MCF 10A (cell line): ENCODE measurements at regions not wholly inside any gene's neighbourhood (a gene's known extent, or its start where the extent isn't known, plus 50 kb on each side); places are given as distances from the start of the nearest gene placed in this dataset.

Source experiments
- BruUV-seq: library from RNA; stranded (reverse); fragments of 400-500 nt; replicated peaks from 2 replicates; lab custom pipeline; 2021; lab: Mats Ljungman, UMichigan
- CTCF ChIA-PET: fragments of 300-600 bp; sonication (Branson Sonifier 250); formaldehyde crosslinking; extraction: SDS; loops from one replicate; lab custom pipeline; 2021; ENCODE audit warnings: antibody characterized with exemption, inconsistent platforms; lab: Yijun Ruan, JAX
- POLR2A ChIA-PET: fragments of 300-600, 350-650 bp; sonication (Branson Sonifier 250); formaldehyde crosslinking; extraction: SDS; loops from one replicate; lab custom pipeline; 2020; ENCODE audit warnings: antibody characterized with exemption, inconsistent platforms; lab: Yijun Ruan, JAX
- DNase-seq: peaks from one replicate; pipeline ENCODE4 v3.0.0-alpha.2; 2018; ENCODE audit not compliant: unreplicated experiment
- H3K27ac Mint-ChIP-seq: one replicate; pipeline ENCODE4 v1.8.0; 2022; ENCODE audit warnings: mild to moderate bottlenecking, low read depth, mixed read lengths; ENCODE audit not compliant: unreplicated experiment
- H3K27me3 Mint-ChIP-seq: one replicate; pipeline ENCODE4 v1.8.0; 2022; ENCODE audit warnings: mixed read lengths; ENCODE audit not compliant: insufficient read depth, unreplicated experiment
- H3K36me3 Mint-ChIP-seq: one replicate; pipeline ENCODE4 v1.8.0; 2022; ENCODE audit warnings: mild to moderate bottlenecking, moderate library complexity, mixed read lengths; ENCODE audit not compliant: insufficient read depth, unreplicated experiment
- H3K4me1 Mint-ChIP-seq: one replicate; pipeline ENCODE4 v1.8.0; 2022; ENCODE audit warnings: mixed read lengths; ENCODE audit not compliant: insufficient read depth, unreplicated experiment
- H3K4me3 Mint-ChIP-seq: one replicate; pipeline ENCODE4 v1.8.0; 2022; ENCODE audit warnings: mild to moderate bottlenecking, moderate library complexity, mixed read lengths; ENCODE audit not compliant: unreplicated experiment
- H3K9me3 Mint-ChIP-seq: one replicate; pipeline ENCODE4 v1.8.0; 2022; ENCODE audit warnings: mixed read lengths; ENCODE audit not compliant: unreplicated experiment
- CTCF ChIP-seq: fragments of 200-600 bp; IDR thresholded peaks from one replicate; pipeline ENCODE4 v1.8.0; 2022; ENCODE audit warnings: antibody characterized with exemption, mild to moderate bottlenecking; ENCODE audit not compliant: unreplicated experiment
- intact Hi-C: fragments of 100-400 bp; cut with micrococcal nuclease; formaldehyde crosslinking; loops from 2 replicates; pipeline ENCODE4 v1.14.1; 2022

GRCh38 chr9:86672301-86672700 lies 275.0 kb downstream of the GAS1 start:
- ChIA-PET CTCF (no interaction called here), POLR2A (no interaction called here)
- Mint-ChIP-seq H3K4me1 (no peaks in the 10 kb centered on the region), H3K27me3 (no peaks in the 10 kb centered on the region), H3K36me3 (no peaks in the 10 kb centered on the region), H3K27ac (no peak overlapping the region), H3K4me3 (no peak overlapping the region), H3K9me3 (peaks cover 11% of the 10 kb centered on the region)
- TF ChIP-seq CTCF = no peak
- intact Hi-C loops = no loop called here
- no TSS peak for BruUV-seq
- no peak for DNase-seq

GRCh38 chr9:86671018-86671417 lies 276.3 kb downstream of the GAS1 start:
- Mint-ChIP-seq H3K27ac (no peak overlapping the region), H3K4me1 (no peaks in the 10 kb centered on the region), H3K36me3 (no peaks in the 10 kb centered on the region), H3K9me3 (peaks cover 11% of the 10 kb centered on the region), H3K27me3 (no peaks in the 10 kb centered on the region), H3K4me3 (no peak overlapping the region)
- no peak for DNase-seq
- BruUV-seq = no TSS peak
- TF ChIP-seq CTCF = no peak
- POLR2A ChIA-PET = no interaction called here
- CTCF ChIA-PET = no interaction called here
- intact Hi-C loops = no loop called here

GRCh38 chr9:86670536-86670935 lies 276.8 kb downstream of the GAS1 start:
- H3K9me3 Mint-ChIP-seq = peaks cover 11% of the 10 kb centered on the region
- CTCF ChIA-PET = interaction anchor here (0.6 kb wide), 1 partner anchor 655 kb away, joined by 3 read pairs; no protein-coding TSS in a partner anchor

GRCh38 chr9:86670076-86670475 lies 277.2 kb downstream of the GAS1 start:
- H3K4me1 Mint-ChIP-seq = no peaks in the 10 kb centered on the region
- H3K4me3 Mint-ChIP-seq = no peak overlapping the region
- no peak for DNase-seq
- H3K9me3 Mint-ChIP-seq = peaks cover 11% of the 10 kb centered on the region
- ChIA-PET POLR2A (no interaction called here), CTCF (interaction anchor here (0.6 kb wide), 1 partner anchor 655 kb away, joined by 3 read pairs; no protein-coding TSS in a partner anchor)
- intact Hi-C loops = no loop called here
- H3K27me3 Mint-ChIP-seq = no peaks in the 10 kb centered on the region
- no peak for TF ChIP-seq CTCF
- BruUV-seq = no TSS peak
- H3K36me3 Mint-ChIP-seq = no peaks in the 10 kb centered on the region
- no peak overlapping the region for H3K27ac Mint-ChIP-seq

More at GRCh38 chr9:86670536-86670935, 276.8 kb downstream of the GAS1 start:
- TF ChIP-seq CTCF = no peak
- H3K4me1 Mint-ChIP-seq = no peaks in the 10 kb centered on the region
- no peak overlapping the region for H3K4me3 Mint-ChIP-seq
- DNase-seq = no peak
- H3K27me3 Mint-ChIP-seq = no peaks in the 10 kb centered on the region
- POLR2A ChIA-PET = no interaction called here
- no peak overlapping the region for H3K27ac Mint-ChIP-seq
- intact Hi-C loops = no loop called here
- no peaks in the 10 kb centered on the region for H3K36me3 Mint-ChIP-seq
- no TSS peak for BruUV-seq
